ENCODE measurements at regions not wholly inside any gene's neighbourhood (a gene's known extent, or its start where the extent isn't known, plus 50 kb on each side); places are given as distances from the start of the nearest gene placed in this dataset.

DNA sequence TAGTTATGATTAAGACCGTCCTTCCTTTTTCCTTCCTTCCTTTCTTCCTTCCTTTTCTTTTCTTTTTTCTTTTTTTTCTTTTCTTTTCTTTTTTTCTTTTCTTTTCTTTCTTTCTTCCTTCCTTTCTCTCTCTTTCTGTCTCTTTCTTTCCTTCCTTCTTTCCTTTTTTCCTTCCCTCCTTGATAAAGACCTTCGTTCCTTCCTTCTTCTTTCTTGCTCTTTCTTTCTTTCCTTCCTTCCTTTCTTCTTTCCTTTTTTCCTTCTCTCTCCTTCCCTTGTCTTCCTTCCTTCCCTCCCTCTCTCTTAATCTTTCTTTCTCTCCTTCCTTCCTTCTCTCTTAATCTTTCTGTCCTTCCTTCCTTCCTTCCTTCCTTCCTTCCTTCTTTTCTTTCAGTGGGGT lies 130.9 kb downstream of the PAPOLA start:
- TF ChIP-seq, protein P1, sequence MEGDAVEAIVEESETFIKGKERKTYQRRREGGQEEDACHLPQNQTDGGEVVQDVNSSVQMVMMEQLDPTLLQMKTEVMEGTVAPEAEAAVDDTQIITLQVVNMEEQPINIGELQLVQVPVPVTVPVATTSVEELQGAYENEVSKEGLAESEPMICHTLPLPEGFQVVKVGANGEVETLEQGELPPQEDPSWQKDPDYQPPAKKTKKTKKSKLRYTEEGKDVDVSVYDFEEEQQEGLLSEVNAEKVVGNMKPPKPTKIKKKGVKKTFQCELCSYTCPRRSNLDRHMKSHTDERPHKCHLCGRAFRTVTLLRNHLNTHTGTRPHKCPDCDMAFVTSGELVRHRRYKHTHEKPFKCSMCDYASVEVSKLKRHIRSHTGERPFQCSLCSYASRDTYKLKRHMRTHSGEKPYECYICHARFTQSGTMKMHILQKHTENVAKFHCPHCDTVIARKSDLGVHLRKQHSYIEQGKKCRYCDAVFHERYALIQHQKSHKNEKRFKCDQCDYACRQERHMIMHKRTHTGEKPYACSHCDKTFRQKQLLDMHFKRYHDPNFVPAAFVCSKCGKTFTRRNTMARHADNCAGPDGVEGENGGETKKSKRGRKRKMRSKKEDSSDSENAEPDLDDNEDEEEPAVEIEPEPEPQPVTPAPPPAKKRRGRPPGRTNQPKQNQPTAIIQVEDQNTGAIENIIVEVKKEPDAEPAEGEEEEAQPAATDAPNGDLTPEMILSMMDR (conservative IDR thresholded peaks at IDR 0.05; ENCODE audit: low read depth, low read length), result no peak
- TF ChIP-seq EZH2 (IDR thresholded peaks at IDR 0.05; ENCODE audit: low read length, unreplicated experiment), result no peak

Measured in PC-3 (cell line).